ENCODE measurements at regions not wholly inside any gene's neighbourhood (a gene's known extent, or its start where the extent isn't known, plus 50 kb on each side); places are given as distances from the start of the nearest gene placed in this dataset.

- H3K4me3 ChIP-seq (ENCODE audit: low read depth, low read length) = no peak overlapping the region
- no peak overlapping the region; the same call in 1 of the 2 replicates for H3K9ac ChIP-seq (ENCODE audit: low read depth, low read length)
- no peaks in the 10 kb centered on the region for H3K27me3 ChIP-seq (ENCODE audit: control insufficient read depth, insufficient read depth, low read length)
- H3K36me3 ChIP-seq (ENCODE audit: control insufficient read depth, insufficient read depth, low read length) = no peaks in the 10 kb centered on the region
- no peaks in the 10 kb centered on the region for H3K9me3 ChIP-seq (ENCODE audit: control insufficient read depth, insufficient read depth, low read length)
- peaks cover 8% of the 10 kb centered on the region for H3K4me1 ChIP-seq (ENCODE audit: control insufficient read depth, insufficient read depth, low read length)
- no peak overlapping the region for H3K27ac ChIP-seq (ENCODE audit: low read depth, low read length)
Observed at GRCh38 chr7:130961128-130961601, 227.2 kb upstream of the KLF14 start.

- H3K36me3 ChIP-seq (ENCODE audit: control insufficient read depth, insufficient read depth, low read length) = no peaks in the 10 kb centered on the region
- no peak overlapping the region for H3K27ac ChIP-seq (ENCODE audit: low read depth, low read length)
- H3K9me3 ChIP-seq (ENCODE audit: control insufficient read depth, insufficient read depth, low read length) = no peaks in the 10 kb centered on the region
- no peaks in the 10 kb centered on the region for H3K27me3 ChIP-seq (ENCODE audit: control insufficient read depth, insufficient read depth, low read length)
- no peak overlapping the region for H3K4me3 ChIP-seq (ENCODE audit: low read depth, low read length)
- H3K9ac ChIP-seq (ENCODE audit: low read depth, low read length) = no peak overlapping the region
- H3K4me1 ChIP-seq (ENCODE audit: control insufficient read depth, insufficient read depth, low read length) = peaks cover 8% of the 10 kb centered on the region
Observed at GRCh38 chr7:130962109-130962508, 228.1 kb upstream of the KLF14 start.

- H3K9ac ChIP-seq (ENCODE audit: low read depth, low read length) = no peak overlapping the region
- H3K4me1 ChIP-seq (ENCODE audit: control insufficient read depth, insufficient read depth, low read length) = peaks cover 8% of the 10 kb centered on the region
- H3K27me3 ChIP-seq (ENCODE audit: control insufficient read depth, insufficient read depth, low read length) = no peaks in the 10 kb centered on the region
- no peak overlapping the region for H3K27ac ChIP-seq (ENCODE audit: low read depth, low read length)
- H3K9me3 ChIP-seq (ENCODE audit: control insufficient read depth, insufficient read depth, low read length) = no peaks in the 10 kb centered on the region
- H3K4me3 ChIP-seq (ENCODE audit: low read depth, low read length) = no peak overlapping the region
- no peaks in the 10 kb centered on the region for H3K36me3 ChIP-seq (ENCODE audit: control insufficient read depth, insufficient read depth, low read length)
Observed at GRCh38 chr7:130963339-130963738, 229.3 kb upstream of the KLF14 start.

DNA sequence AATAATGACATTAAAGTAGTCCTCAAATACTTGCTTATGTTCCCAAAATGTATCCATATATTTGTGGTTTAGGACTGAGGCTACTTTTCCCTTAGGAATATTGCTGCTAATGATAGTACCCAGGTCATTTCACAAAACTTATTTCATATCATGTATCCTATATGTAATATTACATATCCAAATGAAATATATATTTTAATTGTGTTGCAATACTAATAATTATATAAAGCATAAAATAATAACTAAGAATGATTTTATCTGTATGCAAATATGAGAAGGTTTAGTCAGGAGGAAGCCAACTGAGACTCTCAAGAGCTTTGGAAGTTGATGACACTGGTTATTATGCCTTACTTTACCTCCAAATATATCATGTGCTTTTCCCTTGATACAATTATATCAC is 231.5 kb upstream of the KLF14 start:
- Histone ChIP-seq H3K4me3 (ENCODE audit: low read depth, low read length) (no peak overlapping the region), H3K27ac (ENCODE audit: low read depth, low read length) (no peak overlapping the region), H3K4me1 (ENCODE audit: control insufficient read depth, insufficient read depth, low read length) (peaks cover 8% of the 10 kb centered on the region), H3K27me3 (ENCODE audit: control insufficient read depth, insufficient read depth, low read length) (no peaks in the 10 kb centered on the region), H3K9ac (ENCODE audit: low read depth, low read length) (no peak overlapping the region), H3K36me3 (ENCODE audit: control insufficient read depth, insufficient read depth, low read length) (no peaks in the 10 kb centered on the region), H3K9me3 (ENCODE audit: control insufficient read depth, insufficient read depth, low read length) (no peaks in the 10 kb centered on the region)

DNA sequence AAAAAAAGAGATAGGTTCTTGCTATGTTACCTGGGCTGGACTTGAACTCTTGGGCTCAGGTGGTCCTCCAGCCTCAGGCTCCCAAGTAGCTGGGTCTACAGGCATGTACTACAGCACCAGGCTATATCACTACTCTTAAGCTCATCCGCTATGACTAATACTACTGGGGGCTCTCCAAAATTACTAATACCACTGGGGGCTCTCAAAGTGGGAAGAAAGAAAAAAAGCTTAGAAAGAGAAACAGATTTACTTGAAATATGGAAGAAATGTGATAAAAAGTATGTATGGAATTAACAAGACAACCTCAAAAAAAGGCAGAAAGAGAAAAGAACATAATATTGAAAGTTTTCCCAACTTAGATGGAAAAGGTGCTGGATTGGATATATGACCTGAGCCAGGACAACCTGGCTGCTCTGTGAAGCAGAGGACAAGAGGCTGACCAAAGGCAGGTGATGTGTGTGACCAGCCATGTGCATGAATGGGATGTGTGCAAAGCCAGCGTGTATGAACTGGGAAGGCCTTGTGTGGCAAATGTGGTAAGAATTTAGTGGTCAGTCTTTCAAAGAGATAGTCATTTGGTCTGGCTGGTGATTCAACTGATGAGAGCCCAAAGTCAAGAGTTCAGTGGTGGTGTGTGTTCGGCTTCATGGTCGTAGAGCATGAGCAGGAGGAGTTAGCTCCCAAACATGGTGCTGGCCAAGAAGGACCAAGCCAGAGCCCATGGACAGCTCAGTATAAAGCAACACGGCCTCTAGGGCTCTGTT is 232.4 kb upstream of the KLF14 start:
- Histone ChIP-seq H3K36me3 (ENCODE audit: control insufficient read depth, insufficient read depth, low read length) (no peaks in the 10 kb centered on the region), H3K27ac (ENCODE audit: low read depth, low read length) (no peak overlapping the region), H3K27me3 (ENCODE audit: control insufficient read depth, insufficient read depth, low read length) (no peaks in the 10 kb centered on the region), H3K4me1 (ENCODE audit: control insufficient read depth, insufficient read depth, low read length) (peaks cover 8% of the 10 kb centered on the region), H3K9ac (ENCODE audit: low read depth, low read length) (no peak overlapping the region), H3K4me3 (ENCODE audit: low read depth, low read length) (no peak overlapping the region), H3K9me3 (ENCODE audit: control insufficient read depth, insufficient read depth, low read length) (no peaks in the 10 kb centered on the region)

DNA sequence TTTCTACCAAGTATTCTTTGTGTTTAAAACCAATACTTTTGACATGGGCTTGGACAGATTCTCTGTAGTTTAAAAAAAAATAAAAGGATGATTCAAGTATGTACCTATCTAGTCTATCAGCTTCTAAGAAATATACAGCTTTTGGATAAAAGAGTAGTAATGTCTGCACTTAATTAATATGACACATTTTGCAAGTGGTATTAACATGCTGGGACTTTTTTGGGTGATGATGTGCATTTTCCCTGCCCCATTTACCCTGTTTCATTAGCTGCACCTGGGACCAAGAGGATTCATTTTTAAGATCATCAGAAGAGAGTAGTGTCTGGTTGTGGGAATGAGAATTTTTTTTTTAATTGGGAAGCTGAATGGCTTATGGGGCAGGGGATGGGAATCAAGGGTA is 236.2 kb upstream of the KLF14 start:
- Histone ChIP-seq H3K27me3 (ENCODE audit: control insufficient read depth, insufficient read depth, low read length) (no peaks in the 10 kb centered on the region), H3K4me3 (ENCODE audit: low read depth, low read length) (no peak overlapping the region), H3K9ac (ENCODE audit: low read depth, low read length) (no peak overlapping the region), H3K4me1 (ENCODE audit: control insufficient read depth, insufficient read depth, low read length) (no peaks in the 10 kb centered on the region), H3K36me3 (ENCODE audit: control insufficient read depth, insufficient read depth, low read length) (no peaks in the 10 kb centered on the region), H3K9me3 (ENCODE audit: control insufficient read depth, insufficient read depth, low read length) (0 out of 2 replicates have a peak, but pooled peaks cover 6% of the 10 kb centered on the region), H3K27ac (ENCODE audit: low read depth, low read length) (no peak overlapping the region)

GRCh38 chr7:130970696-130971095 is 236.7 kb upstream of the KLF14 start:
- H3K9me3 ChIP-seq (ENCODE audit: control insufficient read depth, insufficient read depth, low read length) = 0 out of 2 replicates have a peak, but pooled peaks cover 6% of the 10 kb centered on the region
- H3K36me3 ChIP-seq (ENCODE audit: control insufficient read depth, insufficient read depth, low read length) = 0 out of 2 replicates have a peak, but pooled peaks cover 3% of the 10 kb centered on the region
- H3K27me3 ChIP-seq (ENCODE audit: control insufficient read depth, insufficient read depth, low read length) = no peaks in the 10 kb centered on the region
- no peak overlapping the region for H3K4me3 ChIP-seq (ENCODE audit: low read depth, low read length)
- H3K9ac ChIP-seq (ENCODE audit: low read depth, low read length) = no peak overlapping the region
- no peaks in the 10 kb centered on the region for H3K4me1 ChIP-seq (ENCODE audit: control insufficient read depth, insufficient read depth, low read length)
- no peak overlapping the region for H3K27ac ChIP-seq (ENCODE audit: low read depth, low read length)

GRCh38 chr7:130971297-130971696 is 237.3 kb upstream of the KLF14 start:
- Histone ChIP-seq H3K9ac (ENCODE audit: low read depth, low read length) (no peak overlapping the region), H3K27ac (ENCODE audit: low read depth, low read length) (no peak overlapping the region), H3K36me3 (ENCODE audit: control insufficient read depth, insufficient read depth, low read length) (0 out of 2 replicates have a peak, but pooled peaks cover 3% of the 10 kb centered on the region)

GRCh38 chr7:130972201-130972600 is 238.2 kb upstream of the KLF14 start:
- 0 out of 2 replicates have a peak, but pooled peaks cover 6% of the 10 kb centered on the region for H3K9me3 ChIP-seq (ENCODE audit: control insufficient read depth, insufficient read depth, low read length)
- no peak overlapping the region for H3K27ac ChIP-seq (ENCODE audit: low read depth, low read length)
- H3K36me3 ChIP-seq (ENCODE audit: control insufficient read depth, insufficient read depth, low read length) = 0 out of 2 replicates have a peak, but pooled peaks cover 3% of the 10 kb centered on the region
- no peak overlapping the region for H3K4me3 ChIP-seq (ENCODE audit: low read depth, low read length)
- no peaks in the 10 kb centered on the region for H3K4me1 ChIP-seq (ENCODE audit: control insufficient read depth, insufficient read depth, low read length)
- no peak overlapping the region for H3K9ac ChIP-seq (ENCODE audit: low read depth, low read length)
- no peaks in the 10 kb centered on the region for H3K27me3 ChIP-seq (ENCODE audit: control insufficient read depth, insufficient read depth, low read length)

More at GRCh38 chr7:130971297-130971696, 237.3 kb upstream of the KLF14 start:
- no peak overlapping the region for H3K4me3 ChIP-seq (ENCODE audit: low read depth, low read length)
- 0 out of 2 replicates have a peak, but pooled peaks cover 6% of the 10 kb centered on the region for H3K9me3 ChIP-seq (ENCODE audit: control insufficient read depth, insufficient read depth, low read length)
- H3K4me1 ChIP-seq (ENCODE audit: control insufficient read depth, insufficient read depth, low read length) = no peaks in the 10 kb centered on the region
- H3K27me3 ChIP-seq (ENCODE audit: control insufficient read depth, insufficient read depth, low read length) = no peaks in the 10 kb centered on the region

DNA sequence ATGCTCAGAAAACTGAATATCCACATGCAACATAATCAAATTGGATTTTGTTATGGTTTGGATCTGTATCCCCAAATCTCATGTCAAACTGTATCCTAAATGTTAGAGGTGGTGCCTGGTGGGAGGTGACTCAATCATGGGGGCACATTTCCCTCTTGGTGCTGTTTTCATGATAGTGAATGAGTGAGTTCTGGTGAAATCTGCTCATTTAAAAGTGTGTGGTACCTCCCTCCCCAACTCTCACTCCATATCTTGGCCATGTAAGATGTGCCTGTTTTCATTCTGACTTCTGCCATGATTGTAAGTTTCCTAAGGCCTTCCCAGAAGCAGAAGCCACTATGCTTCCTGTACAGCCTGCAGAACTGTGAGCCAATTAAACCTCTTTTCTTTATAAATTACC is 239.6 kb upstream of the KLF14 start:
- no peaks in the 10 kb centered on the region for H3K4me1 ChIP-seq (ENCODE audit: control insufficient read depth, insufficient read depth, low read length)
- H3K27ac ChIP-seq (ENCODE audit: low read depth, low read length) = no peak overlapping the region
- H3K9ac ChIP-seq (ENCODE audit: low read depth, low read length) = no peak overlapping the region
- H3K27me3 ChIP-seq (ENCODE audit: control insufficient read depth, insufficient read depth, low read length) = no peaks in the 10 kb centered on the region
- 0 out of 2 replicates have a peak, but pooled peaks cover 6% of the 10 kb centered on the region for H3K9me3 ChIP-seq (ENCODE audit: control insufficient read depth, insufficient read depth, low read length)
- H3K4me3 ChIP-seq (ENCODE audit: low read depth, low read length) = no peak overlapping the region
- 0 out of 2 replicates have a peak, but pooled peaks cover 3% of the 10 kb centered on the region for H3K36me3 ChIP-seq (ENCODE audit: control insufficient read depth, insufficient read depth, low read length)

DNA sequence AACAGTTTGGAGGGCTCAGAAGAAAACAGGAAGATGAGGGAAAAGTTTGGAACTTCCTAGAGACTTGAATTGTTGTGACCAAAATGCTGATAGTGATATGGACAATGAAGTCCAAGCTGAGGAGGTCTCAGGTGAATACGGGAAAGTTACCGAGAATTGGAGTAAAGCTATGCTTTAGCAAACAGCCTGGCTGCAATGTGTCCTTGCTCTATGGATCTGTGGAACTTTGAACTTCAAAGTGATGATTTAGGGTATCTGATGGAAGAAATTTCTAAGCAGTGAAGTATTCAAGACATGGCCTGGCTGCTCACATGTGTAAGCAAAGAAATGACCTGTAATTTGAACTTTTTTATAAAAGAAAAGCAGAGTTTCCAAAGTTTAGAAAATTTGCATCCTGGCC is 240.2 kb upstream of the KLF14 start:
- H3K27ac ChIP-seq (ENCODE audit: low read depth, low read length) = no peak overlapping the region
- no peaks in the 10 kb centered on the region for H3K27me3 ChIP-seq (ENCODE audit: control insufficient read depth, insufficient read depth, low read length)
- no peak overlapping the region for H3K4me3 ChIP-seq (ENCODE audit: low read depth, low read length)
- 0 out of 2 replicates have a peak, but pooled peaks cover 6% of the 10 kb centered on the region for H3K9me3 ChIP-seq (ENCODE audit: control insufficient read depth, insufficient read depth, low read length)
- 0 out of 2 replicates have a peak, but pooled peaks cover 3% of the 10 kb centered on the region for H3K36me3 ChIP-seq (ENCODE audit: control insufficient read depth, insufficient read depth, low read length)
- H3K9ac ChIP-seq (ENCODE audit: low read depth, low read length) = no peak overlapping the region
- 0 out of 2 replicates have a peak, but pooled peaks cover 2% of the 10 kb centered on the region for H3K4me1 ChIP-seq (ENCODE audit: control insufficient read depth, insufficient read depth, low read length)
